ENCODE measurements at regions not wholly inside any gene's neighbourhood (a gene's known extent, or its start where the extent isn't known, plus 50 kb on each side); places are given as distances from the start of the nearest gene placed in this dataset.

DNA sequence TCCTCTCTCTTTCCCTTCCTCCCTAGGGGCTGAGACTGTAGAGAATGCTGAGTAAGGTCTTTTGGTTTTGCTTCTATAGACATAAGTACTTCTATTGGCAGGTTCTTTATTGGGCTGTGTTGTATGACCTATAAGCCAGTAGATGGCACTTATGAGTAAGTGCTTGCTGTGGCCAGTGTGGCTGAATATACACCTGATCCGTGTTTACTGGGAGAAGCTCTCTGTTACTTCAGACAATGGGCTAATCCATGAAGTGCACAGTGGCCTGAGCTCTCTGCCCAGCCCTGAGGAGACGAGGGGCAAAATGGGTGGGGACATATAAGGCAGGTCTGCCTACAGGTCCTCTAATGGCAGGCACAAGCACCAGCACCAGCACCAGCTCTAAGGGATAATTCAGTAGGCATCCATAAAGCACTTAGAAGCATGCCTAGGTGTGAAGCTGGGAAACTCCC, 610.3 kb downstream of the RNF144B start:
- no peak overlapping the region for H3K27ac ChIP-seq
- no peaks in the 10 kb centered on the region for H3K4me1 ChIP-seq
- intact Hi-C loops (cut with DNase I): no loop called here
- H3K9me3 ChIP-seq: peaks cover 0 to 19% of the 10 kb centered on the region in 2 donors
- DNase-seq (ENCODE audit: low spot score in 2 of 2): no peak
- no peaks in the 10 kb centered on the region for H3K27me3 ChIP-seq
- TF ChIP-seq, protein P1, sequence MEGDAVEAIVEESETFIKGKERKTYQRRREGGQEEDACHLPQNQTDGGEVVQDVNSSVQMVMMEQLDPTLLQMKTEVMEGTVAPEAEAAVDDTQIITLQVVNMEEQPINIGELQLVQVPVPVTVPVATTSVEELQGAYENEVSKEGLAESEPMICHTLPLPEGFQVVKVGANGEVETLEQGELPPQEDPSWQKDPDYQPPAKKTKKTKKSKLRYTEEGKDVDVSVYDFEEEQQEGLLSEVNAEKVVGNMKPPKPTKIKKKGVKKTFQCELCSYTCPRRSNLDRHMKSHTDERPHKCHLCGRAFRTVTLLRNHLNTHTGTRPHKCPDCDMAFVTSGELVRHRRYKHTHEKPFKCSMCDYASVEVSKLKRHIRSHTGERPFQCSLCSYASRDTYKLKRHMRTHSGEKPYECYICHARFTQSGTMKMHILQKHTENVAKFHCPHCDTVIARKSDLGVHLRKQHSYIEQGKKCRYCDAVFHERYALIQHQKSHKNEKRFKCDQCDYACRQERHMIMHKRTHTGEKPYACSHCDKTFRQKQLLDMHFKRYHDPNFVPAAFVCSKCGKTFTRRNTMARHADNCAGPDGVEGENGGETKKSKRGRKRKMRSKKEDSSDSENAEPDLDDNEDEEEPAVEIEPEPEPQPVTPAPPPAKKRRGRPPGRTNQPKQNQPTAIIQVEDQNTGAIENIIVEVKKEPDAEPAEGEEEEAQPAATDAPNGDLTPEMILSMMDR (IDR thresholded peaks at IDR 0.05): peak in 2 of 3 experiments; percentile 6 to 42
- H3K36me3 ChIP-seq: no peaks in the 10 kb centered on the region
- H3K4me3 ChIP-seq: no peak overlapping the region

DNA sequence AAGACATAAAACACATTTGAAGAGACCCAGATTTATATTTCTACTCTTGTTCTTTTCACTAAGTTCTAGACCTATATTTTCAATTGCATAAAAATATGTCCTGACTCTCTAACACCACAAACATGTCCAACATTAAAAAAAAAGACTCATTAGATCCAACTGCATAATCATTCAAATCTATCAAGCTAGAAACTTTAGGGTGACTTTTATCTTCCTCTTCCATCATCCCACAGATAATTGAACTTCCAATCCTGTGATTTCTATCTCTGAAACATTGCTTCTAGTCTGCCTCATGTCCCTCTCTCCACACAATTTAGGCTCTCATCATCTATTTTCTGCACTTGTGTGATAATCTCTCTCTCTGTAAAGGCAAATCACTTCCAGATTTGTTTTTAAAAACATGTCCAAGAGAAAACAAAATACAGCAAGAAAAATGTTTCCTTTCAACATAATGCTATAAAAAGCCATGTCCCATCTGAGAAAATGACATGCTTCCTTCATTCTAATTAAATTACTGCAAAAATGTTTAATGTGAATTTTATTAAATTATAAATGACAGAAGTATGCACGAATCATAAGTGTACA, 615.9 kb downstream of the RNF144B start:
- intact Hi-C loops (cut with DNase I): no loop called here

DNA sequence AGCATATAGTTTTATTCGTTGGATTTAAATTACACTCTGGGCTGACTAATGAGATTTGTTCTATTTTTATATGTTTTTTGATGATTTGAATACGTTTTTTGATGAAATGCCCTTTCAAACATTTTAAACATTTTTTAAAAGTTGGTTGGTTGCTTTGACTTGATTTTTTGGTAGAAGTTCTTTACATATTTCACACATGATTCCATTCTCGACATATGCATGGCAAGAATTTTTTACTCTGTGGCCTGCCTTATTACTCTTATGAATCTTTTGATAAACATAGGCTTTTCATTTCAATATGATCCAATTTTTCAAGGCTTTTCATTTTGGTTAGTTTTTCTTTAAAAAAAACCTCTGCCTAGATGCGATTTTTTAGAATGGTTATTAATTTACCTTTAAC, 617.0 kb downstream of the RNF144B start:
- no peaks in the 10 kb centered on the region for H3K27me3 ChIP-seq
- H3K9me3 ChIP-seq: no peaks in the 10 kb centered on the region
- intact Hi-C loops (cut with DNase I): no loop called here
- no peaks in the 10 kb centered on the region for H3K4me1 ChIP-seq
- H3K27ac ChIP-seq: no peak overlapping the region
- H3K4me3 ChIP-seq: no peak overlapping the region
- DNase-seq (ENCODE audit: low spot score in 2 of 2): no peak
- H3K36me3 ChIP-seq: no peaks in the 10 kb centered on the region
- TF ChIP-seq, protein P1 (IDR thresholded peaks at IDR 0.05): no peak

More for the DNA sequence above, 615.9 kb downstream of the RNF144B start:
- Histone ChIP-seq H3K36me3 (no peaks in the 10 kb centered on the region), H3K4me1 (no peaks in the 10 kb centered on the region), H3K27ac (no peak overlapping the region), H3K27me3 (no peaks in the 10 kb centered on the region), H3K4me3 (no peak overlapping the region), H3K9me3 (no peaks in the 10 kb centered on the region)
- no peak for DNase-seq (ENCODE audit: low spot score in 2 of 2)
- TF ChIP-seq, protein P1 (IDR thresholded peaks at IDR 0.05): no peak

DNA sequence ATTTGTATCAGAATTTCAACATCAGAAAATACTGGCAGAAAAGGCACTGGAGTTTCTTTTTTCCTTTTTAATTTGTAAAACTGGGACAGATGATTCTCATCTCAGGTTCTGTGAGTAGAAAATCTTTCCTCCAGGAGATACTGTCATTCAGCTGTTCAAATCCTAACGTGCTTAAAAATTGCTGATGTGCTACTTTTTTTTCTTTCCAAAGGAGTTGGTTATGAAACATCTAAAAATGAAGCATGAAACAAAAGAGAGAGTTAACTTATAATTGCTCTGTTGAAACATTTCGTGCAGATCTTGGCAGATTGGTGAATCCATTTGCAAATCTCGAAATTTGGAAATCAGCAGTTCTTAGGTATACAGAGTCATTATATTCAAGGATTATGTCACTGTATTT, 622.6 kb downstream of the RNF144B start:
- Histone ChIP-seq H3K4me1 (no peaks in the 10 kb centered on the region), H3K9me3 (no peaks in the 10 kb centered on the region), H3K36me3 (no peaks in the 10 kb centered on the region), H3K27me3 (no peaks in the 10 kb centered on the region), H3K4me3 (no peak overlapping the region), H3K27ac (no peak overlapping the region)
- TF ChIP-seq, protein P1 (IDR thresholded peaks at IDR 0.05): no peak
- DNase-seq (ENCODE audit: low spot score in 2 of 2): no peak
- intact Hi-C loops (cut with DNase I): no loop called here

DNA sequence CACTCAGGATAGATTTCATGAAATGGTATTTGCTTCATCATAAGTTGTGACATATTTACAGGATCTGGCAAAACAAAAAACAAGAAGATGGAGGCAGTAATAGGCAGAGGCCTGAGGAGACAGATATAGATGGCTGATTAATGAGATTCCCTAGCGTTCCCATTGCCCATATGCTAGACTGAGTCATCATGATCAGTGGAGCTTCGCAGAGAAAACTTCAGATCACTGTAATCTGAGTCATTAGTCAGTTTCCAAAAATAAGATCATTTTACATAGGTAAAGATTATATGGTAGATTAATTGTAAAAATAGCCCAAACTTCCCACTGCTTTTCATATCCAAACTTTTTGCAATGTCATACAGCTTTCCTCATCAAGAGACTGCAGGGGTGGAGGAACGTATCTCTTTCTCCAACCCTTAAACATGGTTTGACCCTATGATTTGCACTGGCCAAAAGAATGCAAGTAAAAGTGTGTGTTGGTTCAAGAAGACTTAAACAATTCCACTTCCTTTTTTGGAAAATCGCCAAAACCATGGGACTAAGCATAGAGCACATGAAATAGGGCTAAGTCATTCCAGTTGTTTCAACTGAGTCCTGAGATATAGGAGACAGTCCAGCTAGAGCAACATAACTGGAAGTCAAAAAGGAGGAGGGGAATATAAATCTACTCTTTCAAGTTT, 626.0 kb downstream of the RNF144B start:
- no peak overlapping the region for H3K27ac ChIP-seq
- no peaks in the 10 kb centered on the region for H3K4me1 ChIP-seq
- no peaks in the 10 kb centered on the region for H3K27me3 ChIP-seq
- TF ChIP-seq, protein P1 (IDR thresholded peaks at IDR 0.05): no peak
- intact Hi-C loops (cut with DNase I): no loop called here
- no peaks in the 10 kb centered on the region for H3K36me3 ChIP-seq
- H3K4me3 ChIP-seq: no peak overlapping the region
- DNase-seq (ENCODE audit: low spot score in 2 of 2): no peak
- no peaks in the 10 kb centered on the region for H3K9me3 ChIP-seq

All from ascending aorta (tissue), 2 donors.